Stimulated activated CD4-positive, alpha-beta T cell treated with anti-CD3 and anti-CD28 coated beads, Interleukin-4, amount 100 ng/mL, for 48 hours (primary cell): ENCODE measurements at regions not wholly inside any gene's neighbourhood (a gene's known extent, or its start where the extent isn't known, plus 50 kb on each side); places are given as distances from the start of the nearest gene placed in this dataset.
"Not testable (repeated sequence)": the region's sequence is repeated elsewhere in the genome, so short reads cannot be mapped to it uniquely, and the experiment has no call there.

Experiments used
- DNase-seq, 2 donors: peaks; one replicate each; pipeline ENCODE4 v3.0.0-alpha.2; 2020; ENCODE audit warnings: low read depth in 2 of 2

DNA sequence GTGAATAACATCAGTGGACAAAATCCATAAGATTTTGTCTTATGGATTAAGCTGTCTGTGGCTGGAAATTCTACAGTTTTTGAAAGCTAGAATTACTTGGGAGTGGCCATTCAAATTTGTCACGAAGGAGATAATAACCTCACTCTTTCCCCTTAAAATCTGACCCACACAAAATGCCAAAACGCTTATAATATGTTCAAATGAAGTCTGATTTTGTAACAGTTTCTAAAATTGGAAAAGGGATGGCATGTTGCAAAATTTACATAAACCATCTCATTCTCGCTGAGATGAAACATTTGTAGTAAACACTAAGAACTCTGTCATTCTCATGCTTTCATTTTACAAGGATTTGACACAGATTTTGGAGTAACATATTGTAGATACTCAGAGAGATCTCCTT is 112.7 kb downstream of the GJA1 start:
- DNase-seq = no peak

GRCh38 chr6:121549736-121550135 is 114.3 kb downstream of the GJA1 start:
- DNase-seq = no peak

GRCh38 chr6:121550491-121551010 is 115.1 kb downstream of the GJA1 start:
- no peak for DNase-seq

- DNase-seq = no peak
These were observed 119.8 kb downstream of the GJA1 start for GRCh38 chr6:121555201-121555600.

- not testable (repeated sequence) for DNase-seq
These were observed 120.7 kb downstream of the GJA1 start for GRCh38 chr6:121556149-121556548.

GRCh38 chr6:121557146-121557940 is 121.9 kb downstream of the GJA1 start:
- DNase-seq = no peak

DNA sequence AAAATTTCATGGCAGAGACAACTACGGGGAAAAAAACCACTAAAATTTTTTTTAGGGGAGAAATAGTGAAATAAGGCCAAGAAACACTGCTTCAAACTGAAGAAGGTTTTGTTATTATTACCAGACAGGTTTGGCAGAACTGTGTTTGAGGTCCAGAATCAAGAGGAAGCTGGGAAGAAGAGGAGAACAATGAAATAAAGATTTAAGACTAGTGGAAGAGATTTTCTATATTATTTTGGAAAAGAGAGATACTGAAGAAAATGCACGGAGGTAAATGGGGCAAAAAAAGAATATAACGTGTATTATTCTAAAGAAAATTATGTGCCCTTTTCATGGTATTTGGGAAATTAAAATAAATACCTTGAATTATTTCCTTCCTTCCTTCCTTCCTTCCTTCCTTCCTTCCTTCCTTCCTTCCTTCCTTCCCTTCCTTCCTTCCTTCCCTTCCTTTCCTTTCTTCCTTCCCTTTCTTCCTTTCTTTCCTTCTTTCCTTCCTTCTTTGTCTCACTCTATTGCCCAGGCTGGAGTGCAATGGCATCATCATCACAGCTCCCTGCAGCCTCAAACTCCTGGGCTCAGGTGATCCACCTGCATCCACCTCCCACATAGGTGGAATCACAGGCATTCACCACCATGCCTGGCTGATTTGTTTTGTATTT is 124.3 kb downstream of the GJA1 start:
- DNase-seq = no peak

DNA sequence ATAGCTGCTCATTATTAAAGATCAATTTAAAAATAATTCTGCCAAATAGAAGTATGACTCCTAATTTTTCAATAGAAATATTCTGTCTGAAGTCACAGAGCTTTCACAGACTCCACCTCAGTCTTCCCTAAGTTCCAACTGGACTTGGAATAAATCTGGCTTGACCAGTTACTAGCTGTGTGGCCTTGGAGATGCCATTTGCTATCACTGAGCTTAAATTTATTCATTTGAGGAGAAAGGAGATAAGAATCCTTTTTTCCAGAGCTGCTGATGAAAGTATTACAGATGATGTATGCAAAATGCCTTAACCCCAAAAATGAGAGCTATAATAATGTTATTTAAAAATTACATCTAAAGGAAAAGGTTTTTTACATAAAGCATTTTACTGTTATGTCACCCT is 125.0 kb downstream of the GJA1 start:
- no peak for DNase-seq

- no peak for DNase-seq
These were observed 127.8 kb downstream of the GJA1 start for GRCh38 chr6:121563286-121563685.

GRCh38 chr6:121564529-121564928 is 129.1 kb downstream of the GJA1 start:
- not testable (repeated sequence) for DNase-seq

- DNase-seq = no peak
These were observed 136.0 kb downstream of the GJA1 start for GRCh38 chr6:121571455-121571854.

DNA sequence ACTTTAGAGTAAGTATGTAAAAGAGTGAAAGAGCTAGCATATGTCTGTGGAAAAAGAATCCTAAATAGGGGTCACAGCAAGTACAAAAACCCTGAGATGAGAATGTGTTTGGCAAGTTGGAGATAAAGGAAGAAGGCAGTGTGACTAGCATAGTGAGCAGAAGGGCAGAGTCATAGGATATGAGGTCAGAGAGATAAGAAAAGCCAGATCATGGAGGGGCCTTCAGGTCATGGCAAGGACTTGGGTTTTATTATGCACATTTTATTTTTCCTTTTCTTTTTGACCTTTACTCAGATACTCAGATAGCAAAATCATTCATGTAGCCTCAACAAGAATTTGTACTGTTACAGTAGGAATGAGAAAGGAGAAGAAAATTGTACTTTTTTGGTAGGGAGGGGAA is 138.0 kb downstream of the GJA1 start:
- no peak for DNase-seq

DNA sequence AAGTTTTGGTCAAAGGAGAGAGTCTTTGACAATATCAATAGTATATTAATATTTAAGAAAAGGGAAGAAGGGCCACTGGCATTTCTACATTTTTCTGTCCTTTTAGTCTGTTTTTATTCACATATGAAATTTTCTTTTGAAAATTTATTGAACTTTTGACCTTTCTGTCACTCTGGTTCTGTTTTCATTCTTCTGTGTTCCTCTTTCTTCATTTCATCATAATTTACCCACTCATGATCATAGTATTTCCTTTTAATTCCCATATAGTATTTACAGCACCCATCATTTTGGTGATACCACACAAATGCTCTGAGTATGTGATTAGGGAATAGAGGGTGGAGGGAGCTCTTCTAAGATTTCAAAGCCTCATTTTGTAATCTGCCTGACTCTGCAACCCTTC is 142.8 kb downstream of the GJA1 start:
- DNase-seq = no peak

DNA sequence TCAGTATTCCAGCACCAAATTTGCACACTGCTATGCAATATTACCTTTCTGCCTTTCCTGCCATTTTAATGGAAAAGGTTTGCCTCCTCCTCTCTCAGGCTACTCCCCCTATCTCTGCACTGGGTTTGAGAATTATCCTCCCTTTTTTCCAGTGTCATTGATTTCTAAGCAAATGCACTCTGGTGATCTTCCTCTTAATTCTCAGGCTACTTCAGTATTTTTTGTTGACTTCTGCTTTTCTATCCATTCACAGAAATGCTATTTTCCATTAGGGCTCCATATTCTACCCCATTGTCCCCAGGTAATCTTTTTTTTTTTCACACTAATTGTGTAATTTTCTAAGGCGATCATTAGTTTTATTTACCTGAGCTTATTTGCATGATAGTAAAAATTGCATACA is 144.0 kb downstream of the GJA1 start:
- no peak for DNase-seq

- no peak for DNase-seq
These were observed 145.9 kb downstream of the GJA1 start for GRCh38 chr6:121581327-121581726.

DNA sequence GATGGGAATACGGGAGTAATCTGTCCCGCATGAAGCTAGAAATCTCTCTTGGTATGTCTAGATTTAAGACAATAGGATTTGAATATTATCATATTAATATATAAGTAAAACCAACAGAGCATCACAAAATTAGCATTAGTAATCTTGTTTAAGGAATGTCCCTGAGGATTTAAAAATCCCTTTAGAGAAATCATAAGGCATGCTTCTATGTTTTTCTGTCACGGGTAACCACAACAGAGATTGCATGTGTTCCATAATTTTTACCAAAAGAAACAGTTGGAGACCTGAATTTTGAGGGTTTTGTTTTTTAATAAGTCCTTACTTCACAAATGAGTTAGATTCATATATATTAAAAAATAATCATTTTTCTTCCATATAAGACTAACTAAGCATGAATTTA is 146.8 kb downstream of the GJA1 start:
- DNase-seq = no peak

- DNase-seq = no peak
These were observed 149.3 kb downstream of the GJA1 start for GRCh38 chr6:121584586-121585369.

- no peak for DNase-seq
These were observed 155.0 kb downstream of the GJA1 start for GRCh38 chr6:121590438-121590837.

DNA sequence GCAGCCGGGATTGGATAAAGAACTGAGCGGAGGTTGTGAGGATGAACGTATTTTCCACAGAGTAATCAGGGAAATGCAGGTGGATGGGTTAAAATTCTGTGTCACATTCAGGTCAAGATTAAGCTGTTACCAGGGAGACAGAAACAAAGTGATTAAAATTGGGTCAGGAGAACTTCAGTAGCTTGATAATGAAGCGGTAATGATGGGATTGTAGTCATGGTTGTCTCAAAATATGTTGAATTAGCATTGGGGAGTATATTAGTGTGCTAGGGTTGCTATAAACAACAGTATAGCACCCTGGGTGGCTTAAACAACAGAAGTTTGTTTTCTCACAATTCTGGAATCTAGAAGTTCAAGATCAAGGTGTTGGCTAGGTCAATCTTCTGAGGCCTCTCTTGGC is 155.5 kb downstream of the GJA1 start:
- DNase-seq = no peak

DNA sequence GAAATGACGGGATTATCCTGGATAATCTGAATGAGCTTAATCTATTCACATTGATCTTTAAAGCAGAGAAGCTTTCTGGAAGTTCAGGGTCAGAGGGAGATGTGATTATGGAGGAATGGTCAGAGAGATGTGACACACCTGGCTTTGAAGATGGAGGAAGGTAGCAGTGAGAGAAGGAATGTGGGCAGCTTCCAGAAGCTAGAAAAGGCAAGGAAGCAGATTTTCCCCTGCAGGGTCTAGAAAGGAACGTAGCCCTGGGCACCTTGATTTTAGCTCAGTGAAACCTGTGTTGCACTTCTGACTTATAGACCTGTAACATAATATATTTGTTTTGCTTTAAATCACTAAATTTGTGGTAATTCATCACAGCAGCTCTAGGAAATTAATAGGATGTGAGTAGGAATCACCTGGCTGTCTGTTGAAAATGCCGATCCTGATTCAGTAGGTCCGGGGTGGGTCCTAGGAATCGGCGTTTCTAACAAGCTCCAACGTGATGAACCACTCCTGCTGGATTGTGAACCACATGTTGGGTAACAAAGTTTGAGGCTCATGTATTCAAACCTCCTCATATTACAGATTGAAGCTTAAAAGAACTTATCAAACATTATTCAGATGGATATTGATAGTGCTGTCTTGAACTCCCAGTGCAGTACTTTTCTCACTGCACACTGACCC is 157.0 kb downstream of the GJA1 start:
- DNase-seq = no peak

DNA sequence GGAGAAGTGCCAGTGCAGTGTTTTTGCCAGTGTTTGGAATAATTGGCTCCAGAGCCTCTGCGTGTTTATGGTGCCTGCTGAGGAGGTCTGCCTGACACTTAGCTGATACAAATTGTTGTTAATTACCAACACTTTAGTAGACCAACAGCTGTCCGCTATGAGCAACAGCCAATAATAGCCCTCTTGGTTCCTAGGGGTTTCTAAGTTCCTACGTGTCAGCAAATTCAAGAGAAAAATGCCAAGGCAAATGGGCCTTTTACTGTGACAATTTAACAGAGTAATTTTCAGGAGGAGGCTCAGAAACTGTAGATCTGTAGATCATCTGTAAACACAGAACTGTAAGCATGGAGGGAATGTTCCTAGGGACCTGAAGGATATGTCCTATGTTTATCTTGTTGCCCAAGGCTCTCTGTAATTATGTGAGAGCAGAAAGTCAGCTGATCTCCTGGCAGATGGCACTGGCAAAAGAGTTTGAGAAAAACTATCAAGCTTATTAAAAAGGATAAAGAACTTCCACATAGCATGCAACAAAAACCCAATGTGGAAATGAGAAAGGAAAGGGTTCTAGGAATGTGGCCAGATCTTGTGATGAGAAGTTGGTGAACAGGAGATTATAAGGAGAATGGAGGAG is 157.7 kb downstream of the GJA1 start:
- no peak for DNase-seq
